HCT116 (cell line): ENCODE measurements at regions not wholly inside any gene's neighbourhood (a gene's known extent, or its start where the extent isn't known, plus 50 kb on each side); places are given as distances from the start of the nearest gene placed in this dataset.

Experiments
- ATAC-seq: fragments of 200-7000 bp; cut with Tn5 transposase; 2 replicates; pipeline ENCODE4 v1.9.1; 2020; ENCODE audit warnings: mild to moderate bottlenecking, moderate library complexity
- BruUV-seq: library from RNA; stranded (reverse); fragments of 400-500 nt; replicated peaks from 2 replicates; lab custom pipeline; 2021; lab: Mats Ljungman, UMichigan
- CTCF ChIA-PET: fragments of 300-600 bp; sonication (Branson Sonifier 250); formaldehyde crosslinking; loops from one replicate; lab custom pipeline; 2021; ENCODE audit warnings: antibody characterized with exemption; lab: Charles Lee
- POLR2A ChIA-PET: fragments of 300-600, 350-600 bp; sonication (Branson Sonifier 250); formaldehyde crosslinking; loops from one replicate; lab custom pipeline; 2021; ENCODE audit warnings: antibody characterized with exemption; lab: Charles Lee
- RAD21 ChIA-PET, 2 experiments: fragments of 300-600 bp; sonication (Branson Sonifier 250); formaldehyde crosslinking; loops; one replicate each; lab custom pipeline; 2023; ENCODE audit warnings: low total read pairs in 2 of 2; ENCODE audit not compliant: uncharacterized antibody in 2 of 2, unreplicated experiment in 2 of 2, low non-redundant PET in 1 of 2; lab: Charles Lee
- DNase-seq: peaks from one replicate; pipeline ENCODE4 v3.0.0-alpha.2; 2010; ENCODE audit warnings: low read depth, low spot score
- H2AFZ ChIP-seq: fragments of 200-600 bp; shearing (Covaris generic), sonication (generic); 2 replicates; pipeline ENCODE4 v1.6.1; 2017; ENCODE audit warnings: low read depth, mixed run types, mixed read lengths, antibody characterized with exemption, low read length; ENCODE audit not compliant: poor library complexity, severe bottlenecking
- H3K27ac ChIP-seq: 2 replicates; pipeline ENCODE4 v1.5.1; 2012; ENCODE audit warnings: low read depth, low read length
- H3K27me3 ChIP-seq: fragments of 200-600 bp; sonication (generic); 2 replicates; pipeline ENCODE4 v1.6.1; 2016; ENCODE audit warnings: mixed run types, low read length, mixed read lengths; ENCODE audit not compliant: insufficient read depth
- H3K36me3 ChIP-seq, 2 experiments: fragments of 200-500 bp in 1 of 2; fragments of 200-600 bp in 1 of 2; sonication (Bioruptor generic) in 1 of 2; sonication (generic) in 1 of 2; 2 replicates each; pipeline versions ENCODE4 v1.5.1 to v1.6.1; 2014 to 2016; ENCODE audit warnings: low read length in 2 of 2, inconsistent platforms in 1 of 2, mixed read lengths in 1 of 2, mixed run types in 1 of 2; ENCODE audit not compliant: insufficient read depth in 2 of 2, control insufficient read depth in 1 of 2
- H3K4me1 ChIP-seq, 2 experiments: fragments of 200-600 bp in 1 of 2; sonication (generic) in 1 of 2; 2 replicates each; pipeline versions ENCODE4 v1.5.1 to v1.6.1; 2012 to 2017; ENCODE audit warnings: low read length in 2 of 2, inconsistent platforms in 1 of 2, mild to moderate bottlenecking in 1 of 2, mixed read lengths in 1 of 2, mixed run types in 1 of 2, moderate library complexity in 1 of 2; ENCODE audit not compliant: insufficient read depth in 2 of 2, control insufficient read depth in 1 of 2
- H3K4me2 ChIP-seq: fragments of 200-600 bp; sonication (generic); 2 replicates; pipeline ENCODE4 v1.6.1; 2017; ENCODE audit warnings: mixed run types, low read length, mixed read lengths
- H3K4me3 ChIP-seq, 2 experiments: fragments of 200-600 bp in 1 of 2; sonication (generic) in 1 of 2; replicated peaks in 1 of 2; 2 replicates each; pipeline ENCODE4 v1.5.1; 2011 to 2016; ENCODE audit warnings: low read length in 2 of 2, control low read depth in 1 of 2, low read depth in 1 of 2, mild to moderate bottlenecking in 1 of 2, mixed read lengths in 1 of 2, mixed run types in 1 of 2
- H3K79me2 ChIP-seq: fragments of 200-600 bp; sonication (generic); 2 replicates; pipeline ENCODE4 v1.6.1; 2017; ENCODE audit warnings: mild to moderate bottlenecking, mixed run types, low read length, moderate library complexity, mixed read lengths; ENCODE audit not compliant: insufficient read depth
- H3K9ac ChIP-seq: fragments of 200-600 bp; sonication (generic); 2 replicates; pipeline ENCODE4 v1.6.1; 2016; ENCODE audit warnings: low read length, mixed read lengths
- H3K9me2 ChIP-seq: fragments of 200-600 bp; sonication (generic), shearing (Covaris generic); 2 replicates; pipeline ENCODE4 v1.6.1; 2017; ENCODE audit warnings: mixed run types, mild to moderate bottlenecking, moderate library complexity; ENCODE audit not compliant: insufficient read depth
- H3K9me3 ChIP-seq, 2 experiments: fragments of 200-500 bp in 1 of 2; fragments of 200-600 bp in 1 of 2; sonication (Bioruptor generic) in 1 of 2; sonication (generic) in 1 of 2; 2 replicates each; pipeline ENCODE4 v1.6.1; 2014 to 2017; ENCODE audit warnings: low read length in 2 of 2, mixed read lengths in 2 of 2, inconsistent platforms in 1 of 2, low read depth in 1 of 2, mild to moderate bottlenecking in 1 of 2, mixed run types in 1 of 2, moderate library complexity in 1 of 2; ENCODE audit not compliant: control insufficient read depth in 1 of 2, insufficient read depth in 1 of 2
- H4K20me1 ChIP-seq: fragments of 200-600 bp; sonication (generic), shearing (Covaris generic); 2 replicates; pipeline ENCODE4 v1.6.1; 2017; ENCODE audit warnings: mixed run types, mild to moderate bottlenecking, moderate library complexity; ENCODE audit not compliant: insufficient read depth
- CBX3 ChIP-seq: IDR thresholded peaks from 2 replicates; pipeline ENCODE4 v1.6.1; 2012; ENCODE audit warnings: low read depth
- CEBPB ChIP-seq: IDR thresholded peaks from 2 replicates; pipeline ENCODE4 v1.6.1; 2012; ENCODE audit warnings: low read depth
- EGR1 ChIP-seq: IDR thresholded peaks from 2 replicates; pipeline ENCODE4 v1.6.1; 2012; ENCODE audit warnings: low read depth
- ELF1 ChIP-seq: IDR thresholded peaks from 2 replicates; pipeline ENCODE4 v1.6.1; 2012; ENCODE audit warnings: low read depth, borderline replicate concordance
- EZH2 ChIP-seq: fragments of 200-600 bp; sonication (generic); IDR thresholded peaks from 2 replicates; pipeline ENCODE4 v1.6.1; 2017; ENCODE audit warnings: antibody characterized with exemption, mixed run types
- EZH2phosphoT487 ChIP-seq: fragments of 200-600 bp; IDR thresholded peaks from 2 replicates; pipeline ENCODE4 v1.6.1; 2018; ENCODE audit warnings: antibody characterized with exemption, borderline replicate concordance
- FOSL1 ChIP-seq: IDR thresholded peaks from 2 replicates; pipeline ENCODE4 v1.6.1; 2012; ENCODE audit warnings: low read depth
- JUND ChIP-seq: IDR thresholded peaks from 2 replicates; pipeline ENCODE4 v1.6.1; 2012
- POLR2A ChIP-seq: IDR thresholded peaks from 2 replicates; pipeline ENCODE4 v1.7.0; 2011; ENCODE audit warnings: borderline replicate concordance; ENCODE audit not compliant: insufficient read depth, insufficient read length; ENCODE audit errors: extremely low read depth
- RAD21 ChIP-seq: IDR thresholded peaks from 2 replicates; pipeline ENCODE4 v1.6.1; 2012; ENCODE audit warnings: low read depth, mild to moderate bottlenecking
- SP1 ChIP-seq: IDR thresholded peaks from 2 replicates; pipeline ENCODE4 v1.6.1; 2012; ENCODE audit warnings: low read depth
- SRF ChIP-seq: IDR thresholded peaks from 2 replicates; pipeline ENCODE4 v1.6.1; 2012; ENCODE audit warnings: low read depth
- TCF7L2 ChIP-seq: IDR thresholded peaks from 2 replicates; pipeline ENCODE4 v1.7.0; 2011; ENCODE audit warnings: borderline replicate concordance, inconsistent platforms; ENCODE audit not compliant: insufficient read depth, insufficient read length; ENCODE audit errors: extremely low read depth
- YY1 ChIP-seq: IDR thresholded peaks from 2 replicates; pipeline ENCODE4 v1.6.1; 2011; ENCODE audit warnings: low read length, low read depth, moderate library complexity, mild to moderate bottlenecking; ENCODE audit not compliant: insufficient replicate concordance; ENCODE audit errors: extremely low read depth
- intact Hi-C: fragments of 100-400 bp; cut with micrococcal nuclease; formaldehyde crosslinking; loops from 2 replicates; pipeline ENCODE4 v1.10.0; 2022
- TF ChIP-seq, protein P1 (sequence below): IDR thresholded peaks from 2 replicates; pipeline ENCODE4 v1.6.1; 2011; ENCODE audit warnings: mild to moderate bottlenecking, low read length, moderate library complexity; ENCODE audit not compliant: insufficient replicate concordance; ENCODE audit errors: extremely low read depth
- TF ChIP-seq, protein P2 (sequence below): IDR thresholded peaks from 2 replicates; pipeline ENCODE4 v1.6.1; 2012
- TF ChIP-seq, protein P3 (sequence below): IDR thresholded peaks from 2 replicates; pipeline ENCODE4 v1.6.1; 2012; ENCODE audit warnings: low read depth
- TF ChIP-seq, protein P4 (sequence below): IDR thresholded peaks from 2 replicates; pipeline ENCODE4 v1.6.1; 2012
- TF ChIP-seq, protein P5 (sequence below), 3 experiments: fragments of 200-600 bp in 1 of 3; sonication (generic) in 1 of 3; IDR thresholded peaks in 2 of 3; conservative IDR thresholded peaks in 1 of 3; 2 replicates each; pipeline ENCODE4 v1.5.1; 2012 to 2017; ENCODE audit warnings: low read depth in 2 of 3, low read length in 2 of 3, antibody characterized with exemption in 1 of 3, borderline replicate concordance in 1 of 3, control low read depth in 1 of 3, mild to moderate bottlenecking in 1 of 3, mixed read lengths in 1 of 3, mixed run types in 1 of 3, moderate library complexity in 1 of 3; ENCODE audit not compliant: insufficient read depth in 1 of 3

DNA sequence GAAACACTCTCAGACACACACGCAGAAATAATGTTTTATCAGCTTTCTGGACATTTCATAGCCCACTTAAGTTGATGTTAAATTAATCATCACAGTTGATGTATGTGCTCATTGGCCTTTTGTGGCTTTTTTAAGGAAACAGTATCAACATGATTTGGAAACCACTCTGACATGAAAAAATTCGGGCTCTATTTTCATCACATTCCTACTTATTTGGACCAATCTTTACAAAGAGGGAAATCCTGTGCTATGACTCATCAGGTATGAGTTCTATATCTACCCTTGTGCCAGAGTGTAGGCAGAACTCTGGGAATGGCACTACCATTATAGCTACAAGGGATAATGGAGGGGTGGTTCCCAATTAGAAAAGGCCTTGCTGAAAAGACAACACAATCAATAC is 388.4 kb upstream of the PTGER4 start:
- H3K36me3 ChIP-seq = no peaks in the 10 kb centered on the region
- no peak for ATAC-seq
- TF ChIP-seq TCF7L2 (no peak), POLR2A (no peak), CEBPB (no peak), RAD21 (no peak), SP1 (no peak), YY1 (no peak), JUND (no peak), FOSL1 (no peak), EZH2 (no peak), EGR1 (no peak), ELF1 (no peak), EZH2phosphoT487 (no peak), CBX3 (no peak), SRF (no peak)
- TF ChIP-seq, protein P1, sequence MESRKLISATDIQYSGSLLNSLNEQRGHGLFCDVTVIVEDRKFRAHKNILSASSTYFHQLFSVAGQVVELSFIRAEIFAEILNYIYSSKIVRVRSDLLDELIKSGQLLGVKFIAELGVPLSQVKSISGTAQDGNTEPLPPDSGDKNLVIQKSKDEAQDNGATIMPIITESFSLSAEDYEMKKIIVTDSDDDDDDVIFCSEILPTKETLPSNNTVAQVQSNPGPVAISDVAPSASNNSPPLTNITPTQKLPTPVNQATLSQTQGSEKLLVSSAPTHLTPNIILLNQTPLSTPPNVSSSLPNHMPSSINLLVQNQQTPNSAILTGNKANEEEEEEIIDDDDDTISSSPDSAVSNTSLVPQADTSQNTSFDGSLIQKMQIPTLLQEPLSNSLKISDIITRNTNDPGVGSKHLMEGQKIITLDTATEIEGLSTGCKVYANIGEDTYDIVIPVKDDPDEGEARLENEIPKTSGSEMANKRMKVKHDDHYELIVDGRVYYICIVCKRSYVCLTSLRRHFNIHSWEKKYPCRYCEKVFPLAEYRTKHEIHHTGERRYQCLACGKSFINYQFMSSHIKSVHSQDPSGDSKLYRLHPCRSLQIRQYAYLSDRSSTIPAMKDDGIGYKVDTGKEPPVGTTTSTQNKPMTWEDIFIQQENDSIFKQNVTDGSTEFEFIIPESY = no peak
- TF ChIP-seq, protein P2, sequence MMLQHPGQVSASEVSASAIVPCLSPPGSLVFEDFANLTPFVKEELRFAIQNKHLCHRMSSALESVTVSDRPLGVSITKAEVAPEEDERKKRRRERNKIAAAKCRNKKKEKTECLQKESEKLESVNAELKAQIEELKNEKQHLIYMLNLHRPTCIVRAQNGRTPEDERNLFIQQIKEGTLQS = no peak
- TF ChIP-seq, protein P3, sequence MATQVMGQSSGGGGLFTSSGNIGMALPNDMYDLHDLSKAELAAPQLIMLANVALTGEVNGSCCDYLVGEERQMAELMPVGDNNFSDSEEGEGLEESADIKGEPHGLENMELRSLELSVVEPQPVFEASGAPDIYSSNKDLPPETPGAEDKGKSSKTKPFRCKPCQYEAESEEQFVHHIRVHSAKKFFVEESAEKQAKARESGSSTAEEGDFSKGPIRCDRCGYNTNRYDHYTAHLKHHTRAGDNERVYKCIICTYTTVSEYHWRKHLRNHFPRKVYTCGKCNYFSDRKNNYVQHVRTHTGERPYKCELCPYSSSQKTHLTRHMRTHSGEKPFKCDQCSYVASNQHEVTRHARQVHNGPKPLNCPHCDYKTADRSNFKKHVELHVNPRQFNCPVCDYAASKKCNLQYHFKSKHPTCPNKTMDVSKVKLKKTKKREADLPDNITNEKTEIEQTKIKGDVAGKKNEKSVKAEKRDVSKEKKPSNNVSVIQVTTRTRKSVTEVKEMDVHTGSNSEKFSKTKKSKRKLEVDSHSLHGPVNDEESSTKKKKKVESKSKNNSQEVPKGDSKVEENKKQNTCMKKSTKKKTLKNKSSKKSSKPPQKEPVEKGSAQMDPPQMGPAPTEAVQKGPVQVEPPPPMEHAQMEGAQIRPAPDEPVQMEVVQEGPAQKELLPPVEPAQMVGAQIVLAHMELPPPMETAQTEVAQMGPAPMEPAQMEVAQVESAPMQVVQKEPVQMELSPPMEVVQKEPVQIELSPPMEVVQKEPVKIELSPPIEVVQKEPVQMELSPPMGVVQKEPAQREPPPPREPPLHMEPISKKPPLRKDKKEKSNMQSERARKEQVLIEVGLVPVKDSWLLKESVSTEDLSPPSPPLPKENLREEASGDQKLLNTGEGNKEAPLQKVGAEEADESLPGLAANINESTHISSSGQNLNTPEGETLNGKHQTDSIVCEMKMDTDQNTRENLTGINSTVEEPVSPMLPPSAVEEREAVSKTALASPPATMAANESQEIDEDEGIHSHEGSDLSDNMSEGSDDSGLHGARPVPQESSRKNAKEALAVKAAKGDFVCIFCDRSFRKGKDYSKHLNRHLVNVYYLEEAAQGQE = no peak
- TF ChIP-seq, protein P4, sequence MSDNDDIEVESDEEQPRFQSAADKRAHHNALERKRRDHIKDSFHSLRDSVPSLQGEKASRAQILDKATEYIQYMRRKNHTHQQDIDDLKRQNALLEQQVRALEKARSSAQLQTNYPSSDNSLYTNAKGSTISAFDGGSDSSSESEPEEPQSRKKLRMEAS = no peak
- TF ChIP-seq, protein P5, sequence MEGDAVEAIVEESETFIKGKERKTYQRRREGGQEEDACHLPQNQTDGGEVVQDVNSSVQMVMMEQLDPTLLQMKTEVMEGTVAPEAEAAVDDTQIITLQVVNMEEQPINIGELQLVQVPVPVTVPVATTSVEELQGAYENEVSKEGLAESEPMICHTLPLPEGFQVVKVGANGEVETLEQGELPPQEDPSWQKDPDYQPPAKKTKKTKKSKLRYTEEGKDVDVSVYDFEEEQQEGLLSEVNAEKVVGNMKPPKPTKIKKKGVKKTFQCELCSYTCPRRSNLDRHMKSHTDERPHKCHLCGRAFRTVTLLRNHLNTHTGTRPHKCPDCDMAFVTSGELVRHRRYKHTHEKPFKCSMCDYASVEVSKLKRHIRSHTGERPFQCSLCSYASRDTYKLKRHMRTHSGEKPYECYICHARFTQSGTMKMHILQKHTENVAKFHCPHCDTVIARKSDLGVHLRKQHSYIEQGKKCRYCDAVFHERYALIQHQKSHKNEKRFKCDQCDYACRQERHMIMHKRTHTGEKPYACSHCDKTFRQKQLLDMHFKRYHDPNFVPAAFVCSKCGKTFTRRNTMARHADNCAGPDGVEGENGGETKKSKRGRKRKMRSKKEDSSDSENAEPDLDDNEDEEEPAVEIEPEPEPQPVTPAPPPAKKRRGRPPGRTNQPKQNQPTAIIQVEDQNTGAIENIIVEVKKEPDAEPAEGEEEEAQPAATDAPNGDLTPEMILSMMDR (IDR thresholded peaks at IDR 0.05 in 2 of 3, conservative IDR thresholded peaks at IDR 0.05 in 1 of 3; ENCODE audit: borderline replicate concordance in 1 of 3, insufficient read depth in 1 of 3, low read depth in 2 of 3, low read length in 2 of 3) = no peak
- no peak for DNase-seq
- H3K4me2 ChIP-seq = no peak overlapping the region
- no peak overlapping the region for H3K27ac ChIP-seq
- CTCF ChIA-PET = no interaction called here
- no TSS peak for BruUV-seq
- no peaks in the 10 kb centered on the region for H3K9me3 ChIP-seq
- H4K20me1 ChIP-seq = no peaks in the 10 kb centered on the region
- POLR2A ChIA-PET = no interaction called here
- no peaks in the 10 kb centered on the region for H3K4me1 ChIP-seq
- H3K79me2 ChIP-seq = no peaks in the 10 kb centered on the region
- intact Hi-C loops = no loop called here
- no peak overlapping the region for H2AFZ ChIP-seq
- H3K9me2 ChIP-seq = no peaks in the 10 kb centered on the region
- RAD21 ChIA-PET = no interaction called here
- no peaks in the 10 kb centered on the region for H3K27me3 ChIP-seq
- no peak overlapping the region for H3K9ac ChIP-seq
- H3K4me3 ChIP-seq = no peak overlapping the region
